Sigmoid colon (tissue), 6 donors: ENCODE measurements at regions not wholly inside any gene's neighbourhood (a gene's known extent, or its start where the extent isn't known, plus 50 kb on each side); places are given as distances from the start of the nearest gene placed in this dataset.

Experiments used
- DNase-seq: peaks from one replicate; pipeline ENCODE4 v3.0.0-alpha.2; 2019
- H3K27ac ChIP-seq, 4 donors: fragments of 200-600 bp; sonication (generic); one replicate each; pipeline ENCODE4 v1.5.1; 2016 to 2019; ENCODE audit warnings: mild to moderate bottlenecking in 1 of 4
- H3K27me3 ChIP-seq, 3 donors: fragments of 200-600 bp; sonication (generic); one replicate each; pipeline ENCODE4 v1.5.1; 2019; ENCODE audit warnings: mild to moderate bottlenecking in 1 of 3
- H3K36me3 ChIP-seq, 4 donors: fragments of 200-600 bp; sonication (generic); one replicate each; pipeline ENCODE4 v1.5.1; 2016 to 2019
- H3K4me1 ChIP-seq, 4 donors: fragments of 200-600 bp; sonication (generic); one replicate each; pipeline ENCODE4 v1.5.1; 2017 to 2019
- H3K4me3 ChIP-seq, 4 donors: fragments of 200-600 bp; sonication (generic); one replicate each; pipeline ENCODE4 v1.5.1; 2017 to 2019; ENCODE audit warnings: mild to moderate bottlenecking in 2 of 4, moderate library complexity in 1 of 4
- H3K9me3 ChIP-seq, 4 donors: fragments of 200-600 bp in 3 of 4; sonication (generic) in 3 of 4; one replicate each; pipeline versions ENCODE4 v1.5.1 to v1.6.1; 2013 to 2019
- EP300 ChIP-seq, 4 donors: sonication (generic); formaldehyde crosslinking; IDR thresholded peaks; one replicate each; pipeline ENCODE4 v1.6.1; 2017; ENCODE audit warnings: antibody characterized with exemption in 4 of 4
- POLR2A ChIP-seq, 2 donors: fragments of 450-650 bp; IDR thresholded peaks; one replicate each; pipeline ENCODE4 v1.6.1; 2016; ENCODE audit warnings: antibody characterized with exemption in 2 of 2, mild to moderate bottlenecking in 2 of 2, moderate library complexity in 2 of 2
- POLR2AphosphoS5 ChIP-seq, 4 donors: sonication (generic); formaldehyde crosslinking; IDR thresholded peaks; one replicate each; pipeline ENCODE4 v1.6.1; 2017; ENCODE audit warnings: antibody characterized with exemption in 4 of 4
- WGBS, 2 donors: extraction: QIAGEN DNeasy Blood & Tissue Kit; methylation state at CpG; one replicate each; pipeline ENCODE4 v1.1.7; 2013; 5-methylcytosine and 5-hydroxymethylcytosine counted together
- intact Hi-C: fragments of 100-400 bp; cut with DNase I; formaldehyde crosslinking; loops from one replicate; pipeline ENCODE4 v1.15.1; 2023
- TF ChIP-seq, protein P1 (sequence below), 4 experiments: fragments of 450-650 bp in 3 of 4; fragments of 200-600 bp in 1 of 4; IDR thresholded peaks; one replicate each; pipeline ENCODE4 v1.5.1; 2016 to 2019; ENCODE audit warnings: antibody characterized with exemption in 4 of 4, mild to moderate bottlenecking in 3 of 4, moderate library complexity in 2 of 4
- donor health status: healthy with polysubstance abuse.
- donor health status: healthy.

DNA sequence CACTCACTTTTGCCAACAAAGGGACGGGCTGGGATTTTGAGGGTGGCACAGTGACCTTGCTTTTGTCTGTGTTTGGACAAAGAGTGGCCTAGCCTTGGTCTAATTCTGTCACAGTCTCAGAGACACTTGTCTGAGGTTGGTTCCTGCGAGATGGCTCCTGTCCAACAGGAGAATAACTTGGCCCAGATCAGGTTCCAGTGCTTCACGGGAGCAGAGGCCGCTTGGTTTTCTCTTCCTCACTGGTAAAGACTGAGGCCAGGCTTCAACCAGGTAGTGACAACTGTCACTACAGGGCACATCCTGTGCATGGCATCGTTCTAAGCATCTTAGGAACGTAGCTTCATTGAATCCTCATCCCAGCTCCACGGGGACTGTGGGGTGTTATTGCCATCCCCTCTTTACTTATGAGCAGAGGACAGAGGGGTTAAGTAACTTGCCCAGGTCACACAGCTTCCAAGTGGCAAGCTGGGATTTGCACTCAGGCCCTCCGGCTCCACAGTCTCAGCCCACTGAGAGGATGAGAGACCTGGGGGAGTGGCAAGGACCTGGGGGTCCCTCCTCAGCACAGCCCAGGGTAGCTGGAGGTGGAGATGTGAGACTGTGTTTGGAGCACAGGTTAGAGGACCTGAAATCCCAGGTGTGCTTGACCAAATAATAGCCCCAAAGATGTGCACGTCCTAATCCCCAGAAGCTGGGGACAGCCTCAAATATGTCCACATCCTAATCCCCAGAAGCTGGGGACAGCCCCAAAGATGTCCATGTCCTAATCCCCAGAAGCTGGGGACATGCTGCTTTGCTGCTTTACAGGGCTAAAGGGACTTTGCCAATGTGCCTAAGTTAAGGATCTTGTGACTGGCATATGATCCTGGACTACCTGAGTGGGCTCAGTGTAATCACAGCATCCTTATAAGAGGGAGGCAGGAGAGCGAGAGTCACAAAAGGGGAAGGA is 179.2 kb upstream of the RTL1 start:
- WGBS, 2 donors, result 70 to 81% methylated on average over 10 of the region's 10 CpGs
- TF ChIP-seq POLR2AphosphoS5 (IDR thresholded peaks at IDR 0.05) (no peak), POLR2A (IDR thresholded peaks at IDR 0.05) (no peak), EP300 (IDR thresholded peaks at IDR 0.05) (no peak)
- TF ChIP-seq, protein P1, sequence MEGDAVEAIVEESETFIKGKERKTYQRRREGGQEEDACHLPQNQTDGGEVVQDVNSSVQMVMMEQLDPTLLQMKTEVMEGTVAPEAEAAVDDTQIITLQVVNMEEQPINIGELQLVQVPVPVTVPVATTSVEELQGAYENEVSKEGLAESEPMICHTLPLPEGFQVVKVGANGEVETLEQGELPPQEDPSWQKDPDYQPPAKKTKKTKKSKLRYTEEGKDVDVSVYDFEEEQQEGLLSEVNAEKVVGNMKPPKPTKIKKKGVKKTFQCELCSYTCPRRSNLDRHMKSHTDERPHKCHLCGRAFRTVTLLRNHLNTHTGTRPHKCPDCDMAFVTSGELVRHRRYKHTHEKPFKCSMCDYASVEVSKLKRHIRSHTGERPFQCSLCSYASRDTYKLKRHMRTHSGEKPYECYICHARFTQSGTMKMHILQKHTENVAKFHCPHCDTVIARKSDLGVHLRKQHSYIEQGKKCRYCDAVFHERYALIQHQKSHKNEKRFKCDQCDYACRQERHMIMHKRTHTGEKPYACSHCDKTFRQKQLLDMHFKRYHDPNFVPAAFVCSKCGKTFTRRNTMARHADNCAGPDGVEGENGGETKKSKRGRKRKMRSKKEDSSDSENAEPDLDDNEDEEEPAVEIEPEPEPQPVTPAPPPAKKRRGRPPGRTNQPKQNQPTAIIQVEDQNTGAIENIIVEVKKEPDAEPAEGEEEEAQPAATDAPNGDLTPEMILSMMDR (IDR thresholded peaks at IDR 0.05), result no peak
- Histone ChIP-seq H3K9me3 (peaks cover 0 to 6% (median 0%) of the 10 kb centered on the region in 4 donors), H3K27ac (no peak overlapping the region), H3K4me1 (peaks cover 0 to 2% (median 1%) of the 10 kb centered on the region in 4 donors), H3K27me3 (peaks cover 3 to 14% (median 11%) of the 10 kb centered on the region in 3 donors), H3K36me3 (no peaks in the 10 kb centered on the region), H3K4me3 (no peak overlapping the region)
- intact Hi-C loops, result no loop called here
- peak; percentile 25 for DNase-seq

DNA sequence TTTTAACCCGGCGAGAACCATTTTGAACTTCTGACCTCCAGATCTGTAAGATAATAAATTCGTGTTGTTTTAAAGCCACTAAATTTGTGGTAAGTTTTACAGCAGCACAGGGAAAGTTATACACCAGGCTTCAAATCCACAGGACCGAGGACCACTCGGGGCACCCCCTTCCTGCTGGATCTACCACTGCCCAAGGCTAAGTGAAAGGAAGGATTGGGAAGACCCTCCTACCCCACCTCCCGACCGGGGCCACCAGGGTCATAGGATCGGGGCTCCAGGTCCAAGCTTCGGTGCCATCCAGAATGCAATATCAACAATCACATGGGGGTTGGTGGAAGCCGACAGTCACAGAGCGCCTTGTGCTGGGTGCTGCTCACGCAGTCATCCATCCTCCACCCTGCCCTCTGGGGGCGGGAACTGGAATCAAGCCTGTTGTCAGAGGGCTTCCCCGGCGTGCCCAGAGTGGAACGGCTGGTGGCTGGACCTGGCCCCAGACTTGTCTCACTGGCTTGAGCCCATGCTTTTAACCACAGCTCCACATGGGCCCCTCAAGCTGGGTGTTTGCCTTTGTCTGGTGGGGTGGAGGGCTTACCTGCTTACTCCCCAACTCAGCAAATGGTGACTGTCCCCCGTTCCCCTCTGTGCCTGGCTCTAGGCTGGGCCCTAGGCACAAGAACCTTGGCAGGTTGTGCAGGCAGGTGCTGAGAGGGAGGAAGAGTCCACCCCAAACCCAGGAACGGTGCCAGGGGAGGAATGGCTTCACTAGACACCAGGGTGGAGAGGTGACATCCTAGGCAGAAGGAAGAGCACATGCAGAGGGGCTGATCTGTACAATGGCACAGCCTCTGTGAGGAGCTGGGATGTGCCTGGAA is 180.3 kb upstream of the RTL1 start:
- 54 to 80% methylated on average over 18 of the region's 18 CpGs for WGBS, 2 donors
- Histone ChIP-seq H3K4me1 (no peaks in the 10 kb centered on the region), H3K9me3 (peaks cover 0 to 6% (median 0%) of the 10 kb centered on the region in 4 donors), H3K4me3 (no peak overlapping the region), H3K27me3 (peaks cover 0 to 4% (median under 1%) of the 10 kb centered on the region in 3 donors), H3K36me3 (no peaks in the 10 kb centered on the region), H3K27ac (no peak overlapping the region)
- TF ChIP-seq POLR2AphosphoS5 (IDR thresholded peaks at IDR 0.05) (no peak), EP300 (IDR thresholded peaks at IDR 0.05) (no peak), POLR2A (IDR thresholded peaks at IDR 0.05) (no peak)
- TF ChIP-seq, protein P1 (IDR thresholded peaks at IDR 0.05), result no peak
- intact Hi-C loops, result no loop called here
- no peak for DNase-seq

DNA sequence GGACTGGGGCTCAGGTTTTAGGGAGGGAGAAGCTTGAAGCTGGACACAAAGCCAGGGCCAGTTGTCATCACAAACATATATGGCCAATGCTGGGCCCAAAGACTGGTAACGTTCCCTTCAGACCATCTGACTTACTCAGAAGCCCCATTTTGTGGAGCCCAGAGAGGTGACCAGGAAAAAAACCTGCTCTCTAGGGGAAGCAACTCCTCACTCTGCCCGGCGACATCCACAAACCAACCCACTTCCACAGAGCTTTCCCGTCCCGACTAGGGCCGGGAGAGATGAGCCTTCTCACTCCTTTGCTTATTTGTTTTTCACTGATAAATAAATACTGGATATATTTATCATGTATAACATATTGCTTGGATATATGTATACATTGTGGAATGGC is 180.9 kb upstream of the RTL1 start:
- no peak for DNase-seq
- H3K4me1 ChIP-seq, result no peaks in the 10 kb centered on the region
- H3K27me3 ChIP-seq, result no peaks in the 10 kb centered on the region
- no peak for TF ChIP-seq EP300 (IDR thresholded peaks at IDR 0.05)
- TF ChIP-seq POLR2A (IDR thresholded peaks at IDR 0.05), result no peak
- TF ChIP-seq, protein P1 (IDR thresholded peaks at IDR 0.05), result no peak
- no peak for TF ChIP-seq POLR2AphosphoS5 (IDR thresholded peaks at IDR 0.05)
- no peak overlapping the region for H3K27ac ChIP-seq
- 87 to 94% methylated on average over 6 of the region's 6 CpGs for WGBS, 2 donors
- peaks cover 0 to 6% (median 0%) of the 10 kb centered on the region in 4 donors for H3K9me3 ChIP-seq
- H3K4me3 ChIP-seq, result no peak overlapping the region
- intact Hi-C loops, result no loop called here
- no peaks in the 10 kb centered on the region for H3K36me3 ChIP-seq

DNA sequence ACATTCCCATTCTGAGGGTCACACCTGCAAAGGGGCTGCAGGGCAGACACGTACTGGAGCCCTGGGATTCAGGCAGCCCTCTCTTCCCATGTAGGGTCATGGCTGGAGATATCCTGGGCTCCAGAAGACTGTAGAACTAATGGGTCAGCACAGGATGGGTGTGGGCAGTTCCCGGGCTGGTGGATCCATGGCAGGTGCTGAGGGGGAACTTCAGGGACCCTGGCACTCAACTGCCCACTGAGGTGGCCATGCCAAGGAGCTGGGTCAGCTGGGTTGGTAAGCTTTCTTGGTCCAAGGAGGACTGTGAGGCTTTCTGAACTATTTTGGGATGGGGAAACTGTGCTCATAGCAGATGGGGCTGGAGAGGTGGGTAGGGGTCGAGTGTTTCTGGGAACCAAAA is 183.4 kb upstream of the RTL1 start:
- TF ChIP-seq EP300 (IDR thresholded peaks at IDR 0.05) (no peak), POLR2A (IDR thresholded peaks at IDR 0.05) (no peak), POLR2AphosphoS5 (IDR thresholded peaks at IDR 0.05) (no peak)
- TF ChIP-seq, protein P1 (IDR thresholded peaks at IDR 0.05), result no peak
- intact Hi-C loops, result no loop called here
- DNase-seq, result no peak
- peaks cover 0 to 3% (median 0%) of the 10 kb centered on the region in 4 donors for H3K9me3 ChIP-seq
- no peaks in the 10 kb centered on the region for H3K36me3 ChIP-seq
- no peaks in the 10 kb centered on the region for H3K4me1 ChIP-seq
- H3K27ac ChIP-seq, result no peak overlapping the region
- WGBS, 2 donors, result 69% methylated on average over 3 of the region's 3 CpGs
- no peak overlapping the region for H3K4me3 ChIP-seq
- no peaks in the 10 kb centered on the region for H3K27me3 ChIP-seq
